IMR-90 (cell line): ENCODE measurements at regions not wholly inside any gene's neighbourhood (a gene's known extent, or its start where the extent isn't known, plus 50 kb on each side); places are given as distances from the start of the nearest gene placed in this dataset.

Source experiments
- ATAC-seq: fragments of 200-7000 bp; cut with Tn5 transposase; 2 replicates; pipeline ENCODE4 v1.9.1; 2020; ENCODE audit warnings: low read depth, mild to moderate bottlenecking, moderate library complexity
- BruUV-seq: library from RNA; stranded (reverse); fragments of 400-500 nt; replicated peaks from 2 replicates; lab custom pipeline; 2021; lab: Mats Ljungman, UMichigan
- CTCF ChIA-PET: fragments of 300-600 bp; formaldehyde crosslinking; extraction: SDS; loops from one replicate; lab custom pipeline; 2021; ENCODE audit warnings: antibody characterized with exemption; lab: Yijun Ruan, JAX
- POLR2A ChIA-PET: fragments of 300-600 bp; sonication (Branson Sonifier 250); formaldehyde crosslinking; loops from one replicate; lab custom pipeline; 2022; ENCODE audit warnings: antibody characterized with exemption; ENCODE audit not compliant: unreplicated experiment; lab: Charles Lee
- DNase-seq: peaks from one replicate; pipeline ENCODE4 v3.0.0; 2013
- H2AFZ ChIP-seq: replicated peaks from 2 replicates; pipeline ENCODE3; 2013; ENCODE audit warnings: low read length, mild to moderate bottlenecking; ENCODE audit not compliant: poor library complexity
- H2AK5ac ChIP-seq: 2 replicates; pipeline ENCODE4 v1.6.1; 2013; ENCODE audit warnings: low read depth, low read length, inconsistent platforms
- H2AK9ac ChIP-seq: replicated peaks from 2 replicates; pipeline ENCODE3; 2013; ENCODE audit warnings: mild to moderate bottlenecking, low read depth, low read length, moderate library complexity; ENCODE audit not compliant: poor library complexity
- H2BK120ac ChIP-seq: 2 replicates; pipeline ENCODE4 v1.6.1; 2013; ENCODE audit warnings: low read depth, low read length, inconsistent platforms
- H2BK15ac ChIP-seq: 3 replicates; pipeline ENCODE4 v1.6.1; 2013; ENCODE audit warnings: low read depth, low read length, inconsistent platforms
- H2BK20ac ChIP-seq: 2 replicates; pipeline ENCODE4 v1.6.1; 2013; ENCODE audit warnings: low read depth, mild to moderate bottlenecking, inconsistent platforms, low read length, moderate library complexity
- H2BK5ac ChIP-seq: 2 replicates; pipeline ENCODE4 v1.6.1; 2013; ENCODE audit warnings: mild to moderate bottlenecking, low read depth, low read length, inconsistent platforms; ENCODE audit not compliant: poor library complexity, severe bottlenecking
- H3K14ac ChIP-seq: replicated peaks from 2 replicates; pipeline ENCODE4 v1.6.1; 2013; ENCODE audit warnings: low read depth, low read length, inconsistent platforms
- H3K18ac ChIP-seq: 2 replicates; pipeline ENCODE4 v1.6.1; 2013; ENCODE audit warnings: low read depth, low read length, control low read depth
- H3K23ac ChIP-seq: 2 replicates; pipeline ENCODE4 v1.6.1; 2013; ENCODE audit warnings: low read depth, low read length, inconsistent platforms
- H3K27ac ChIP-seq: 2 replicates; pipeline ENCODE4 v1.5.1; 2013; ENCODE audit warnings: mild to moderate bottlenecking, control low read depth, low read length; ENCODE audit not compliant: insufficient read depth
- H3K27me3 ChIP-seq: 2 replicates; pipeline ENCODE4 v1.6.1; 2013; ENCODE audit warnings: low read length; ENCODE audit not compliant: control insufficient read depth, insufficient read depth
- H3K36me3 ChIP-seq: 2 replicates; pipeline ENCODE4 v1.6.1; 2013; ENCODE audit warnings: low read length, mixed read lengths; ENCODE audit not compliant: control insufficient read depth, insufficient read depth
- H3K4ac ChIP-seq: 2 replicates; pipeline ENCODE4 v1.6.1; 2013; ENCODE audit warnings: low read depth, low read length, inconsistent platforms
- H3K4me1 ChIP-seq: 2 replicates; pipeline ENCODE4 v1.6.1; 2013; ENCODE audit warnings: low read length, mixed read lengths; ENCODE audit not compliant: control insufficient read depth, insufficient read depth
- H3K4me2 ChIP-seq: 2 replicates; pipeline ENCODE4 v1.6.1; 2013; ENCODE audit warnings: low read depth, mild to moderate bottlenecking, control low read depth, low read length, moderate library complexity
- H3K4me3 ChIP-seq: 2 replicates; pipeline ENCODE4 v1.5.1; 2013; ENCODE audit warnings: low read depth, mild to moderate bottlenecking, control low read depth, low read length, moderate library complexity; ENCODE audit not compliant: insufficient read depth
- H3K56ac ChIP-seq: 2 replicates; pipeline ENCODE4 v1.6.1; 2013; ENCODE audit warnings: low read length, inconsistent platforms; ENCODE audit not compliant: insufficient read depth; ENCODE audit errors: extremely low read depth
- H3K79me1 ChIP-seq, 2 experiments: 2 replicates each; pipeline ENCODE4 v1.6.1; 2013; ENCODE audit warnings: low read length in 2 of 2, inconsistent platforms in 1 of 2, low read depth in 1 of 2
- H3K9ac ChIP-seq: 2 replicates; pipeline ENCODE4 v1.6.1; 2013; ENCODE audit warnings: low read depth, low read length, control low read depth
- H3K9me1 ChIP-seq: 2 replicates; pipeline ENCODE4 v1.6.1; 2013; ENCODE audit warnings: low read length, inconsistent platforms; ENCODE audit not compliant: insufficient read depth
- H3K9me3 ChIP-seq: 2 replicates; pipeline ENCODE4 v1.6.1; 2013; ENCODE audit warnings: low read length; ENCODE audit not compliant: control insufficient read depth, insufficient read depth
- H4K20me1 ChIP-seq: 2 replicates; pipeline ENCODE4 v1.6.1; 2013; ENCODE audit warnings: low read length, inconsistent platforms; ENCODE audit not compliant: insufficient read depth
- H4K5ac ChIP-seq: 2 replicates; pipeline ENCODE4 v1.6.1; 2013; ENCODE audit warnings: mild to moderate bottlenecking, low read depth, low read length, control low read depth
- H4K8ac ChIP-seq, 2 experiments: 2 replicates each; pipeline ENCODE4 v1.6.1; 2013; ENCODE audit warnings: low read depth in 2 of 2, low read length in 2 of 2, control low read depth in 1 of 2, inconsistent platforms in 1 of 2
- H4K91ac ChIP-seq: 2 replicates; pipeline ENCODE4 v1.6.1; 2013; ENCODE audit warnings: low read depth, low read length, inconsistent platforms; ENCODE audit not compliant: insufficient read depth
- BHLHE40 ChIP-seq: fragments of 150-350 bp; IDR thresholded peaks from 2 replicates; pipeline ENCODE4 v1.6.1; 2016; ENCODE audit warnings: mild to moderate bottlenecking, low read depth, low read length
- CEBPB ChIP-seq: IDR thresholded peaks from 2 replicates; pipeline ENCODE4 v1.6.1; 2012; ENCODE audit warnings: low read depth, low read length, improper control_type of control experiment
- CHD1 ChIP-seq: IDR thresholded peaks from 2 replicates; pipeline ENCODE4 v1.6.1; 2012; ENCODE audit warnings: low read depth, low read length, improper control_type of control experiment
- FOS ChIP-seq: fragments of 150-350 bp; IDR thresholded peaks from 2 replicates; pipeline ENCODE4 v1.6.1; 2016; ENCODE audit warnings: low read depth, low read length
- MXI1 ChIP-seq: IDR thresholded peaks from 2 replicates; pipeline ENCODE4 v1.6.1; 2012; ENCODE audit warnings: low read depth, mild to moderate bottlenecking, low read length, moderate library complexity, borderline replicate concordance
- POLR2A ChIP-seq: IDR thresholded peaks from 2 replicates; pipeline ENCODE4 v1.6.1; 2012; ENCODE audit warnings: mild to moderate bottlenecking, low read depth, low read length
- RAD21 ChIP-seq: IDR thresholded peaks from 2 replicates; pipeline ENCODE4 v1.6.1; 2012; ENCODE audit warnings: low read length, improper control_type of control experiment
- RCOR1 ChIP-seq: IDR thresholded peaks from 2 replicates; pipeline ENCODE4 v1.6.1; 2012; ENCODE audit warnings: mild to moderate bottlenecking, low read length, improper control_type of control experiment; ENCODE audit not compliant: insufficient replicate concordance
- WGBS, 2 experiments: methylation state at CpG; one replicate each; pipeline versions ENCODE4 v1.1.5 to v1.1.7; 2013; ENCODE audit warnings: missing lambda C conversion rate in 2 of 2; ENCODE audit not compliant: insufficient read length in 1 of 2; ENCODE audit errors: extremely low coverage in 2 of 2; 5-methylcytosine and 5-hydroxymethylcytosine counted together
- dilution Hi-C: fragments of 300-500 bp; cut with HindIII; formaldehyde crosslinking; loops from one replicate; pipeline ENCODE4 v1.14.3; 2018; ENCODE audit warnings: low sequenced_read_pairs; ENCODE audit not compliant: unreplicated experiment
- in situ Hi-C: fragments of 300-500 bp; cut with MboI; formaldehyde crosslinking; loops from 3 replicates; pipeline ENCODE4 v1.14.3; 2019; ENCODE audit warnings: low sequenced_read_pairs, inconsistent platforms, mixed read lengths
- intact Hi-C: fragments of 100-400 bp; cut with micrococcal nuclease; formaldehyde crosslinking; loops from 2 replicates; pipeline ENCODE4 v1.10.0; 2022
- TF ChIP-seq, protein P1 (sequence below): conservative IDR thresholded peaks from 2 replicates; pipeline ENCODE4 v1.5.1; 2012; ENCODE audit warnings: mild to moderate bottlenecking, low read depth, low read length, improper control_type of control experiment
- TF ChIP-seq, protein P2 (sequence below): fragments of 150-350 bp; IDR thresholded peaks from 2 replicates; pipeline ENCODE4 v1.6.1; 2016; ENCODE audit warnings: low read depth, mild to moderate bottlenecking, low read length, moderate library complexity, borderline replicate concordance
- TF ChIP-seq, protein P3 (sequence below): fragments of 150-350 bp; IDR thresholded peaks from 2 replicates; pipeline ENCODE4 v1.6.1; 2017; ENCODE audit warnings: mild to moderate bottlenecking, antibody characterized with exemption, low read length, low read depth

DNA sequence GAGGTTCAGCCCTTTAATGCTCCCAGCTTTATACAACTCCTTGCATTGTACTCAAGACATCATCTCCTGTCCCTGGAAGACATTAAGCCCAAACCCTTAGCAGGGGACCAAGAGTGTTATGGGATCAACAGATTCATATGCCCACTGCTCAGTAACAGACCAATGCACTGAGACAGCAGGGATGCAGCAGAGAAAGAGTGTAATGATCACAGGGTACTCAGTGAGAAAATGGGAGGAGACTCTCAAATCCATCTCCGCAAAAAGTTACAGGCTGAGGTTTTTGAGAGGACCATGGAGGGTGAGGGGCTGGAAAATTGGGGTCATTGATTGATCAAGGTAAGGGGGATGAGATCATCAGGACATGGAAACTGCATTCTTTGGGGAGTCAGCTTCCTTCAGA lies 96.2 kb downstream of the MATN1 start:
- no peak overlapping the region for H3K56ac ChIP-seq
- H3K27ac ChIP-seq: no peak overlapping the region
- H2BK5ac ChIP-seq: no peak overlapping the region
- H3K27me3 ChIP-seq: no peaks in the 10 kb centered on the region
- H3K36me3 ChIP-seq: no peaks in the 10 kb centered on the region
- H2AK9ac ChIP-seq: no peak overlapping the region
- H3K4me1 ChIP-seq: no peaks in the 10 kb centered on the region
- H3K23ac ChIP-seq: no peak overlapping the region
- no peak overlapping the region for H3K4ac ChIP-seq
- no peak overlapping the region for H2AK5ac ChIP-seq
- H3K18ac ChIP-seq: no peak overlapping the region
- H4K8ac ChIP-seq: no peak overlapping the region
- intact Hi-C loops (no loop called here), in situ Hi-C loops (no loop called here), dilution Hi-C loops (no loop called here)
- no peak overlapping the region for H3K4me3 ChIP-seq
- H3K9ac ChIP-seq: no peak overlapping the region
- peaks cover 3% of the 10 kb centered on the region for H3K9me3 ChIP-seq
- no peak overlapping the region for H2BK20ac ChIP-seq
- no peak overlapping the region for H4K5ac ChIP-seq
- ATAC-seq (no peak), DNase-seq (no peak)
- H2BK15ac ChIP-seq: no peak overlapping the region
- H2AFZ ChIP-seq: no peak overlapping the region
- TF ChIP-seq MXI1 (no peak), CHD1 (no peak), RCOR1 (no peak), RAD21 (no peak), BHLHE40 (no peak), POLR2A (no peak), CEBPB (no peak), FOS (no peak)
- TF ChIP-seq, protein P1, sequence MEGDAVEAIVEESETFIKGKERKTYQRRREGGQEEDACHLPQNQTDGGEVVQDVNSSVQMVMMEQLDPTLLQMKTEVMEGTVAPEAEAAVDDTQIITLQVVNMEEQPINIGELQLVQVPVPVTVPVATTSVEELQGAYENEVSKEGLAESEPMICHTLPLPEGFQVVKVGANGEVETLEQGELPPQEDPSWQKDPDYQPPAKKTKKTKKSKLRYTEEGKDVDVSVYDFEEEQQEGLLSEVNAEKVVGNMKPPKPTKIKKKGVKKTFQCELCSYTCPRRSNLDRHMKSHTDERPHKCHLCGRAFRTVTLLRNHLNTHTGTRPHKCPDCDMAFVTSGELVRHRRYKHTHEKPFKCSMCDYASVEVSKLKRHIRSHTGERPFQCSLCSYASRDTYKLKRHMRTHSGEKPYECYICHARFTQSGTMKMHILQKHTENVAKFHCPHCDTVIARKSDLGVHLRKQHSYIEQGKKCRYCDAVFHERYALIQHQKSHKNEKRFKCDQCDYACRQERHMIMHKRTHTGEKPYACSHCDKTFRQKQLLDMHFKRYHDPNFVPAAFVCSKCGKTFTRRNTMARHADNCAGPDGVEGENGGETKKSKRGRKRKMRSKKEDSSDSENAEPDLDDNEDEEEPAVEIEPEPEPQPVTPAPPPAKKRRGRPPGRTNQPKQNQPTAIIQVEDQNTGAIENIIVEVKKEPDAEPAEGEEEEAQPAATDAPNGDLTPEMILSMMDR: no peak
- TF ChIP-seq, protein P2, sequence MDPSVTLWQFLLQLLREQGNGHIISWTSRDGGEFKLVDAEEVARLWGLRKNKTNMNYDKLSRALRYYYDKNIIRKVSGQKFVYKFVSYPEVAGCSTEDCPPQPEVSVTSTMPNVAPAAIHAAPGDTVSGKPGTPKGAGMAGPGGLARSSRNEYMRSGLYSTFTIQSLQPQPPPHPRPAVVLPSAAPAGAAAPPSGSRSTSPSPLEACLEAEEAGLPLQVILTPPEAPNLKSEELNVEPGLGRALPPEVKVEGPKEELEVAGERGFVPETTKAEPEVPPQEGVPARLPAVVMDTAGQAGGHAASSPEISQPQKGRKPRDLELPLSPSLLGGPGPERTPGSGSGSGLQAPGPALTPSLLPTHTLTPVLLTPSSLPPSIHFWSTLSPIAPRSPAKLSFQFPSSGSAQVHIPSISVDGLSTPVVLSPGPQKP: no peak
- TF ChIP-seq, protein P3, sequence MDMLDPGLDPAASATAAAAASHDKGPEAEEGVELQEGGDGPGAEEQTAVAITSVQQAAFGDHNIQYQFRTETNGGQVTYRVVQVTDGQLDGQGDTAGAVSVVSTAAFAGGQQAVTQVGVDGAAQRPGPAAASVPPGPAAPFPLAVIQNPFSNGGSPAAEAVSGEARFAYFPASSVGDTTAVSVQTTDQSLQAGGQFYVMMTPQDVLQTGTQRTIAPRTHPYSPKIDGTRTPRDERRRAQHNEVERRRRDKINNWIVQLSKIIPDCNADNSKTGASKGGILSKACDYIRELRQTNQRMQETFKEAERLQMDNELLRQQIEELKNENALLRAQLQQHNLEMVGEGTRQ: no peak
- H4K91ac ChIP-seq: no peak overlapping the region
- H3K14ac ChIP-seq: no peak overlapping the region
- H4K20me1 ChIP-seq: no peaks in the 10 kb centered on the region
- no peak overlapping the region for H3K4me2 ChIP-seq
- H2BK120ac ChIP-seq: no peak overlapping the region
- CTCF ChIA-PET: no interaction called here
- BruUV-seq: no TSS peak
- no peaks in the 10 kb centered on the region for H3K9me1 ChIP-seq
- POLR2A ChIA-PET: no interaction called here
- WGBS, 2 experiments: no CpG with 5 or more reads among the region's 1 CpG
- H3K79me1 ChIP-seq: no peaks in the 10 kb centered on the region
